HAP-1 (cell line): ENCODE measurements at regions not wholly inside any gene's neighbourhood (a gene's known extent, or its start where the extent isn't known, plus 50 kb on each side); places are given as distances from the start of the nearest gene placed in this dataset.

Experiments used
- DNase-seq, 2 experiments: peaks; one replicate each; pipeline ENCODE4 v3.0.0-alpha.2; 2016 to 2020; ENCODE audit warnings: low spot score in 2 of 2
- H3K27me3 ChIP-seq: fragments of 250-450 bp; sonication (Bioruptor Pico); 2 replicates; pipeline ENCODE4 v1.5.1; 2020; ENCODE audit warnings: low read depth, mild to moderate bottlenecking, moderate library complexity
- H3K36me3 ChIP-seq: fragments of 250-450 bp; sonication (Bioruptor Pico); replicated peaks from 2 replicates; pipeline ENCODE4 v1.5.1; 2020; ENCODE audit warnings: mild to moderate bottlenecking
- H3K4me1 ChIP-seq: fragments of 250-450 bp; sonication (Bioruptor Pico); 2 replicates; pipeline ENCODE4 v1.5.1; 2020; ENCODE audit warnings: mild to moderate bottlenecking
- H3K4me3 ChIP-seq: fragments of 250-450 bp; sonication (Bioruptor Pico); 2 replicates; pipeline ENCODE4 v1.5.1; 2020; ENCODE audit warnings: mild to moderate bottlenecking, moderate library complexity
- H3K9me3 ChIP-seq: fragments of 250-450 bp; sonication (Bioruptor Pico); 2 replicates; pipeline ENCODE4 v1.5.1; 2020; ENCODE audit warnings: mild to moderate bottlenecking, moderate library complexity
- in situ Hi-C: fragments of 300-500 bp; cut with MboI; formaldehyde crosslinking; loops from 3 replicates; pipeline ENCODE4 v1.14.3; 2020; ENCODE audit warnings: low sequenced_read_pairs, inconsistent platforms, mixed read lengths

DNA sequence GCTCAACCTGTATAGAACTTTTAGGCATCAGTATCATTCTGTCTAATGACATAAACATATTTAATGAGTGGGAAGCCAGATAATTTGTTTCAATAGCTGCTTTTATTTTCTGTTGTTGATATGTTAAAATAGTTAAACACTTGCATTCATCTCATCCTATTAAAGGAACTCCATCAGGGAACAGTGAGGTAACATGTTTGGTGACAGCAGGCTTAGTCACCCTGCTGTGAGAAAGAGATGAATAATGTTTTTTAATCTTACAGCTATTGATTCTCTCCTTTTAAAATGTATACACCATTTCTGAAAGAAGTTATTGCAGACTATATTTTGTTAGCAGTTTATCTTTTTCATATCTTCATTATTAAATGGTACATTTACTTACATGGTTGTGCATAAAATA lies 123.3 kb upstream of the CWC22 start:
- H3K36me3 ChIP-seq, result peaks cover 7% of the 10 kb centered on the region
- H3K9me3 ChIP-seq, result 0 out of 2 replicates have a peak, but pooled peaks cover 4% of the 10 kb centered on the region
- H3K4me3 ChIP-seq, result no peak overlapping the region
- peaks cover 61% of the 10 kb centered on the region for H3K4me1 ChIP-seq
- peak; percentile 14 to 94 for DNase-seq
- H3K27me3 ChIP-seq, result no peaks in the 10 kb centered on the region
- in situ Hi-C loops, result loop anchor here (25.0 kb wide), 1 partner anchor 182 kb away; no protein-coding TSS in a partner anchor

DNA sequence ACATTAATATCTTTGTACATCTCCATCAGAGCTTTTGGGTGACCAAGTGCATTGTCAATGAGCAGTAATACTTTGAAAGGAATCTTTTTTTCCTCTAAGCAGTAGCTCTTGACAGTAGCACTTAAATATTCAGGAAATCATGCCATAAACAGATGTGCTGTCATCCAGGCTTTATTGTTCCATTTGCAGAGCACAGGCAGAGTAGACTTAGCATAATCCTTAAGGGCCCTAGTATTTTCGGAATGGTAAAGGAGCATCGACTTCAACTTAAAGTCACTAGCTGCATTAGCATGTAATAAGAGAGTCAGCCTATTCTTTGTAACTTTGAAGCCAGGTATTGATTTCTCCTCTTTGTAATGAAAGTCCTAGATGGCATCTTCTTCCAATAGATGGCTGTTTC lies 121.8 kb upstream of the CWC22 start:
- no peak overlapping the region for H3K4me3 ChIP-seq
- DNase-seq, result peak; percentile 48 to 93
- peaks cover 71% of the 10 kb centered on the region for H3K4me1 ChIP-seq
- in situ Hi-C loops, result loop anchor here (10.0 to 25.0 kb wide), 2 partner anchors 183 to 856 kb away; partner anchors contain the start of gene UBE2E3
- no peaks in the 10 kb centered on the region for H3K27me3 ChIP-seq
- peaks cover 7% of the 10 kb centered on the region for H3K36me3 ChIP-seq
- 0 out of 2 replicates have a peak, but pooled peaks cover 4% of the 10 kb centered on the region for H3K9me3 ChIP-seq

DNA sequence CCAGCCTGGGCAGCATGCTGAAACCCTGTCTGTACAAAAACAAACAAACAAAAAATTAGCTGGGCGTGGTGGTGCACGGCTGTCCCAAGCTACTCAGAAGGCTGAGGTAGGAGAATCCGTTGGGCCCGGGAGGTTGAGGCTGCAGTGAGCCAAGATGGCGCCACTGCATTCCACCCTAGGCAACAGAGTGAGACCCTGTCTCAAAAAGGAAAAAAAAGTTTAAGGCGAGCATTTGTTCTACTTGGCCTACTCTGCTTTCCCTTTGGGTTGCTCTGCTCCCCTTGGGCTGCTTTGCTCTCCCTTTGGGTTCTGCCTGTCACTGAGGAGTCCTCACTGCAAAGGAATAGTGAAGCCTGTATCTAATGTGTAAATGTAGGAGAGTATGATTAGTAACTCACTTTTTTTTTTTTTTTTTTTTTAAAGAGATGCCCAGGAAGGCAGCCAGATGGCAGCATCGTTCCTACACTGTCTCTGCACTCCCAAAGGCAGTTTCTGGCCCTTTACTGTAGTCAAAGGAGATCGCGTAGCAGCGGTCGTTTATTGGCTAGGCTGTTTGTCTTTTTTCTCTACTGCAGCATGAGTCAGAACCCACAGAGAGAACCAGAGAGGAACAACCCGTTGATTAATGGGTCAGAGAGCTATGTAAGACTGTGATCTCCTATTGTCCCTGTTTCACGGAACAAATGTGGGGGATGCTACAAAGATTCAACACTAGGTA lies 118.3 kb upstream of the CWC22 start:
- Histone ChIP-seq H3K4me1 (peaks cover 58% of the 10 kb centered on the region), H3K9me3 (0 out of 2 replicates have a peak, but pooled peaks cover 4% of the 10 kb centered on the region), H3K27me3 (no peaks in the 10 kb centered on the region), H3K36me3 (peaks cover 2% of the 10 kb centered on the region; the same call in 1 of the 2 replicates), H3K4me3 (no peak overlapping the region)
- in situ Hi-C loops, result loop anchor here (10.0 to 25.0 kb wide), 2 partner anchors 187 to 859 kb away; partner anchors contain the start of gene UBE2E3
- peak; percentile 87 to 96 for DNase-seq

DNA sequence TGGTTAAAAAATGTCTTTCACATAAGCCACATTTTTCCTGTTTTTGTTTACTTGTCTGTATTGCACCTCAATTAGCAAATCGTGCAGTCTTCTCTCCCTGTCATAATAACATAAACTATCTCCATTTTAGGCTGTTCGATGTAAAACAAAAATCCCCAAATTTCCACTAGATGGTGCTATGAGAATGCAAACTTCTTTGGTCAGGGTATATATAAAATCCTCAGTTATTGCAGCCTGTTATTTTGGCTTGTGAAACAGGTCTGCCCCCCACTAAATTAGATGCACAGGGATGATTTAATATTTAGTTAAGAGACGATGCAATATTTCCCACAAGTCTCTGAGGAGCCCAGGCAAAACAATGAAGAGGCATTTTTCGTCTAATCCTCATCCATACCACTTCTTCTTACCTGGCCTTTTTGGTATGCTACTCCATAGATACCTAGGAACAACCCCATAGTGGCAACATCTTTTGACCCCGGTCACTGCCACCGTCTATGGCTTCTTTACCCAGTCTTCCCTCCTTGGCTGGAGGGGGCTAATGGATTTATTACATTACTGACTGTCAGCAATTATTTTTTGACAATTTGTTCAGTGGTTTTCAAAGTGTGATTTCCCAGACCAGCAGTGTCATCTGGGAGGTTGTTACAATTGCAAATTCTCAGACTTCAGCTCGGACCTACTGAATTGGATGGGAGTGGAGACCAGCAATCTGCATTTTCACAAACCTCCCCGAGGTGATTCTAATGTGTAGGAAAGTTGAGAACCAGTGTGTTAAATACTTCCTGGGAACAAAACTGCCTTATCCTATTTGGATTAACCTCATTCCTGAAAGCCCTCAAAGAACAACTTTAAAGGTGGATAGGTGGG lies 117.4 kb upstream of the CWC22 start:
- Histone ChIP-seq H3K4me3 (no peak overlapping the region), H3K27me3 (no peaks in the 10 kb centered on the region), H3K9me3 (0 out of 2 replicates have a peak, but pooled peaks cover 4% of the 10 kb centered on the region), H3K4me1 (peaks cover 49% of the 10 kb centered on the region), H3K36me3 (peaks cover 2% of the 10 kb centered on the region; the same call in 1 of the 2 replicates)
- peak; percentile 22 to 75 for DNase-seq
- in situ Hi-C loops, result loop anchor here (10.0 to 25.0 kb wide), 3 partner anchors 188 to 1588 kb away; partner anchors contain the start of gene UBE2E3

DNA sequence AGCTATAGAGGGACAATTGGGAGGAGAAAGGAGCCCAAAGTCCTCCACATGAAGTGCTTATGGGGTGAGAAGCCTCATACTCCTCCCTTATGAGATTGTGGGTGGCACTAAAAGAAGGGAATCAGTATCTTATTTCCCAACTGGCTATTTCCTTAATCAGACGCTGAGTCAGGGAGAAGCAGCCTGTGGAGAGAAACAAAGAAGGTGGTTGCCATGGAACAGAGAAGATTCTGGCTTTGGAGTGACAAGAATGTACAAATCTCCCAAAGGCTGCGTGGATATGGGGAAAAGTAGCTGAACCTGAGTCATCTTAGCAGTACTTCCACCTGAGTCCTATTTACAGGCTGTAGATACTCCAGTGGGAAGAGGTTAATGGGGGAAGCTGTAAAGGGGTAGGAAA lies 115.8 kb upstream of the CWC22 start:
- H3K4me3 ChIP-seq, result no peak overlapping the region
- H3K36me3 ChIP-seq, result peaks cover 2% of the 10 kb centered on the region; the same call in 1 of the 2 replicates
- no peaks in the 10 kb centered on the region for H3K27me3 ChIP-seq
- no peak for DNase-seq
- no peaks in the 10 kb centered on the region for H3K9me3 ChIP-seq
- H3K4me1 ChIP-seq, result peaks cover 33% of the 10 kb centered on the region
- in situ Hi-C loops, result loop anchor here (10.0 to 25.0 kb wide), 2 partner anchors 862 to 1589 kb away; partner anchors contain the start of gene UBE2E3

DNA sequence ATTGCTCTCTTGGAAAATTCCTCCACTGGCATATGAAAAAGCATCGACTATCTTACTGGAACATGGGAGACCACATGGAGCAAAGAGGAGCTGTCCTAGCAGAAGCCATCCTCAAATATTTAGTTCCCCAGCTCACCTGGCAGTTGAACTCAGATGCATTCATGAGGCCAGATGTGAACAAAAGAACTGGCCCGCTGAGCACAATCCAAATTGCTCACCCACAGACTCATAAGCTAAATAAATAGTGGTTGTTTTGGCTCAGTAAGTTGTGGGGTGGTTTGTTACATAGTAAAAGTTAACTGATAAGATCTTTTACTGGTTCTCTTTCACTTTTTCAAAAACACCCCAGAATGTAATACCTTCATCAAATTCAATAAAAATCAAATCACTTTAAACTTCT lies 108.6 kb upstream of the CWC22 start:
- in situ Hi-C loops, result loop anchor here (25.0 kb wide), 1 partner anchor 1597 kb away; no protein-coding TSS in a partner anchor
- no peak overlapping the region for H3K4me3 ChIP-seq
- no peaks in the 10 kb centered on the region for H3K27me3 ChIP-seq
- no peaks in the 10 kb centered on the region for H3K36me3 ChIP-seq
- H3K4me1 ChIP-seq, result no peaks in the 10 kb centered on the region
- H3K9me3 ChIP-seq, result no peaks in the 10 kb centered on the region
- no peak for DNase-seq

DNA sequence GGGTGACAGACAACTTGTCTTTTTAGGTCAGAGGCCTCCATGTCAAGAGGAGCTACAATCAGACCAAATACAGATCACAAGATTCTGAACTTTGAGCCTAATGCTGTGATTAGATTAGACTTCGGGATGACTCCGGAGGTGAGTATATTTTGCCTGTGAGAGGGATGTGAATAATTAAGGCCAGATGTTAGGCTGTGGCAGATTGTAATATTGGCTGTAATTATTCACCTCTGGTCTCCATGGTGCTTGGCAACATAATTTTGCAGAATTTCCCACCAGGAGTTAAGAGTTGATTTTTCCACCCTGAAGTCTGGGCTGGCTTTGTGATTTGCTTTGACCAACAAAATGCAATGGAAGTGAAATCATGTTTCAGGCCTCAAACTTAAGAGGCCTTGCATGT lies 108.2 kb upstream of the CWC22 start:
- Histone ChIP-seq H3K27me3 (no peaks in the 10 kb centered on the region), H3K4me1 (no peaks in the 10 kb centered on the region), H3K4me3 (no peak overlapping the region), H3K9me3 (no peaks in the 10 kb centered on the region), H3K36me3 (no peaks in the 10 kb centered on the region)
- in situ Hi-C loops, result loop anchor here (25.0 kb wide), 1 partner anchor 1597 kb away; no protein-coding TSS in a partner anchor
- DNase-seq, result no peak

DNA sequence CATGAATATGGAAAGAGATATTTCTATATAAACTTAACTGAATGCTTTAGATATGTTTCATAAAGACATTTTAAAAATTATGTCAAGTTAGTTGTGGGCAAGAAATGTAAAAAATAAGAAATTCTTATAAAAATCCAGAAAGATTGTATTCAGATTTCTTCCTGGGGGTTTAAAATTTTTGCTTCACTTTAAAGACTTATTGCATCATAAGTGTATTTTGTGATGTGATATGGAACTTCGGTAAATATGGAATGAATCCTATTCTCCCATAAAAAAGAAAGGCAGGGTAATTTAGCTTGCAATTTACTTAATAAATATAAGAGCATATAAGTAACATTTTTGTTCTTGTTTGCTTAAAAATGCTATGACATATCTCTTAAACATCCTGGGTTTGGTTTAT lies 104.8 kb upstream of the CWC22 start:
- H3K36me3 ChIP-seq, result no peaks in the 10 kb centered on the region
- DNase-seq, result no peak
- H3K9me3 ChIP-seq, result no peaks in the 10 kb centered on the region
- in situ Hi-C loops, result loop anchor here (25.0 kb wide), 1 partner anchor 1600 kb away; no protein-coding TSS in a partner anchor
- no peaks in the 10 kb centered on the region for H3K4me1 ChIP-seq
- H3K27me3 ChIP-seq, result no peaks in the 10 kb centered on the region
- H3K4me3 ChIP-seq, result no peak overlapping the region

DNA sequence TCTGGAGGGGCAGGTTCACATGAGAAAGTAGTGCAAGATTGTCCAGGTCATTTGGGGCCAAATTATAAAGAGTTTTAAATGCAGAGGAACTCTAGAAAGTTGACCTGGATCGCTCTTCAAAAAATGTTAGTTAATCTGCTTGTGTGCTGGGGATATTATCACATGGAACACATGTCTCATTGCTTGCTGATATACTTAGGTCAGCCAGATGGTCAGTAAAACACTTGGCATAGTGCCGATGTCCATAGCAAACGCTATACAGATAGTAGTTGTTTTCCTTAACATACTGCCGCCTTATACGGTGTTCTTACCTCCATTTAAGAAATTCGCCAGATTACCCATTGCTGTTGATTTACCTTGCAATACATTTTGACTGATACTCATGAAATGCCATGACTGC lies 103.4 kb upstream of the CWC22 start:
- no peaks in the 10 kb centered on the region for H3K9me3 ChIP-seq
- no peaks in the 10 kb centered on the region for H3K27me3 ChIP-seq
- no peak overlapping the region for H3K4me3 ChIP-seq
- no peak for DNase-seq
- H3K36me3 ChIP-seq, result no peaks in the 10 kb centered on the region
- H3K4me1 ChIP-seq, result no peaks in the 10 kb centered on the region
- in situ Hi-C loops, result loop anchor here (25.0 kb wide), 1 partner anchor 1602 kb away; no protein-coding TSS in a partner anchor

DNA sequence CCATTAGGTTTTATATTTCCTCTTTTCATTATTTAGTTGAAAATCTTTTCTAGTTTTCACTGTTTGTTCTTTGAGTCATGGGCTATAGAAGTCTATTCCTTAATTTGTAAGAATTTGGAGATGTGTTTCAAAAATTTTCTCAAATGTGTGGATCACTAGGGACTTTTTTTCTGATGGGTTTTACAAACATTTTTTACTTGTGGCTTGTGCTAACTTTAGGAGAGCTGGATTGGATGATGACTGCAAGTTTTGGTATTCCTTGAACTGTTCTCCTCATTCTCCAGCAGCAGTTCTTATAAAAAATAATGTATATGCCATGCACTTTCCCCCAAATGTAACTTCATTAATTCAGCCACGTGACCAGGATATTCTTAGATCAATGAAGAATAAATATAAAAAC lies 94.7 kb upstream of the CWC22 start:
- in situ Hi-C loops, result loop anchor here (25.0 kb wide), 1 partner anchor 1610 kb away; no protein-coding TSS in a partner anchor
- no peaks in the 10 kb centered on the region for H3K36me3 ChIP-seq

DNA sequence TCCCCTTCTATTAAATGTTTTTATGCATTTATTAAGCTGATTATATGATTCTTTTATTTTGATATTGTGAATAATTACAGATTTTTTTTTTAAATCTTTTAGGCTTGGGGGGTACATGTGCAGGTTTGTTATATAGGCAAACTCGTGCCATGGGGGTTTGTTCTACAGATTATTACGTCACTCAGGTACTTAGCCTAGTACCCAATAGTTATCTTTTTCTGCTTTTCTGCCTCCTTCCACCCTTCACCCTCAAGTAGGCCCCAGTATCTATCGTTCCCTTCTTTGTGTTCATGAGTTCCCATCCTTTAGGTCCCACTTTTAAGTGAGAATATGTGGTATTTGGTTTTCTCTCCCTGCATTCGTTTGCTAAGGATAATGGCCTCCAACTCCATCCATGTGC lies 92.2 kb upstream of the CWC22 start:
- H3K27me3 ChIP-seq, result no peaks in the 10 kb centered on the region
- no peaks in the 10 kb centered on the region for H3K9me3 ChIP-seq
- H3K36me3 ChIP-seq, result no peaks in the 10 kb centered on the region
- in situ Hi-C loops, result no loop called here
- H3K4me3 ChIP-seq, result no peak overlapping the region
- DNase-seq, result no peak
- peaks cover 4% of the 10 kb centered on the region; the same call in 1 of the 2 replicates for H3K4me1 ChIP-seq

More for the DNA sequence above, 94.7 kb upstream of the CWC22 start:
- no peak for DNase-seq
- no peaks in the 10 kb centered on the region for H3K9me3 ChIP-seq
- H3K27me3 ChIP-seq, result no peaks in the 10 kb centered on the region
- no peaks in the 10 kb centered on the region for H3K4me1 ChIP-seq
- H3K4me3 ChIP-seq, result no peak overlapping the region

DNA sequence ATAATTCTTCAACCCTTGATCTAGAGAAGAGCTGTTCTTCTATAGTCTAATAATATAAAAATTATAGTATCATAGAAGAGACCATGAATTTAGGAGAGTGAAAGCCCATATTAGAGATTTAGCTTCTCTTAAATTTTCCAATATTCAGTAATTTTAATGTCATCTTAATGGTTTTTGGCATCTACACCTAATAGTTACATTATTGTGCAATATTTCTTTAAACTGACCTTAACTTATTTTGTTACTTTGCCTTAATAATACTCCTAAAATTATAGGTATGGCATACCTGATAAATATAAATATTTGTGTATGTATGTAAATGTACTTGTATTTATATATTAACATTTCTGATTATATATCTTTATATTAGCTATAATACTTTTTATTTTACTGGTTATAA lies 78.0 kb upstream of the CWC22 start:
- Histone ChIP-seq H3K9me3 (no peaks in the 10 kb centered on the region), H3K36me3 (no peaks in the 10 kb centered on the region), H3K27me3 (0 out of 2 replicates have a peak, but pooled peaks cover 5% of the 10 kb centered on the region), H3K4me1 (no peaks in the 10 kb centered on the region), H3K4me3 (no peak overlapping the region)
- DNase-seq, result no peak
- in situ Hi-C loops, result no loop called here

DNA sequence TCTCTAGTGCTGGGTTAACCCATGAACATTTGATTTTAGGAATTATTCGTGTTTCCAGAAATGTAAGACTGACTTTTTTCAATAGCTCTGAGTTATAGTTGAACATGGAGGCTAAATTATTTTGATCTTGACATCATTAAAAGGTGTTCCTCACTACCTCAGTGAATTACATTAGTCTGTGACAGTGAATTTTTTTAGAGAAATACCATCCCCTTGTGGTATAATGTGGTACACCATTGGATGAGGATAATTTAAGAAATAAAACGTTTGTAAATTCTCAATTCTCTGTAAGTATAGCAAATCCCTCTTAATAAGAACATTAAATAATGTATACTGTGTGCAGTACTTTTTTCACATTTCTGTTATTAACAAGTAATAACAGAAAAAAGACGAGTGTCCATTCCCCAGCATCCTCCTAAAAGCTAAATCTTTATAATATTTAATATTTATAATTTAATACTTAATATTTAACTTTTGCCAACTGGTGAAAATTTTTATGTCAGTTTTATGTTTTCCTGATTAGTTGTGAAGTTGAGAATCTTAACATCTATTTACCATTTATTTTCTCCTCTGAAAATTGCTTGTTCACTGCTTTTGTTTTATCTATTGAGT lies 70.3 kb upstream of the CWC22 start:
- Histone ChIP-seq H3K36me3 (no peaks in the 10 kb centered on the region), H3K27me3 (no peaks in the 10 kb centered on the region), H3K4me1 (no peaks in the 10 kb centered on the region), H3K9me3 (no peaks in the 10 kb centered on the region), H3K4me3 (no peak overlapping the region)
- in situ Hi-C loops, result no loop called here
- DNase-seq, result peak in 1 of 2 experiments; percentile 23
